ENCODE measurements at regions not wholly inside any gene's neighbourhood (a gene's known extent, or its start where the extent isn't known, plus 50 kb on each side); places are given as distances from the start of the nearest gene placed in this dataset.
"Not testable (repeated sequence)": the region's sequence is repeated elsewhere in the genome, so short reads cannot be mapped to it uniquely, and the experiment has no call there.

DNA sequence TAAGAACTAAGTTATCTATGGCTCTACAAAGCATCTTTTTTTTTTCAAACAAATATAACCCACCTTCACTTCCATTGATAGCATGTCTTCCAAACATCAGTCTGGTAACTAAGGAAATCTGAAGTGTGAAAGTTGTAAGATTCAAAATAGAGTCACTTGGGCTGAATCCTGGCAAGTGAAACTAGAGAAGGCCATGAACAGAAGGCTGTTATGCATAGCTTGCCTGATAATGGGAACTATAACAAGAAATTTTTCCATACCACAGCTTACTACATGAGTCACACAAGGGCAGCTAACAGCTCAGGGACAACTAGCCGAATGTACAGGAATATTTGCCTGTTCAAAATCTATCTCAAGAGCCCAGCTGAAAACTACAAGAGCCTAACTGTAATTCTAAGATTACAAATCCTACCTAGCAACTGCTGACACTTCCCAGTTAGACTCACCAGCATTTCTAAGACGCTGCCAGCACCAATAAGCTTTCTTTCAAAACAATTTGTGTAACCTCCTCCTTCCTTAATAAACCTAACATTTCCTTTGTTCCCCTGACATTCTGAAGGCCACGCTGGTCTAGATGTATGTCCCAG is 1066.5 kb downstream of the PLOD2 start:
- H3K27me3 Mint-ChIP-seq: no peaks in the 10 kb centered on the region
- no peak for ATAC-seq

DNA sequence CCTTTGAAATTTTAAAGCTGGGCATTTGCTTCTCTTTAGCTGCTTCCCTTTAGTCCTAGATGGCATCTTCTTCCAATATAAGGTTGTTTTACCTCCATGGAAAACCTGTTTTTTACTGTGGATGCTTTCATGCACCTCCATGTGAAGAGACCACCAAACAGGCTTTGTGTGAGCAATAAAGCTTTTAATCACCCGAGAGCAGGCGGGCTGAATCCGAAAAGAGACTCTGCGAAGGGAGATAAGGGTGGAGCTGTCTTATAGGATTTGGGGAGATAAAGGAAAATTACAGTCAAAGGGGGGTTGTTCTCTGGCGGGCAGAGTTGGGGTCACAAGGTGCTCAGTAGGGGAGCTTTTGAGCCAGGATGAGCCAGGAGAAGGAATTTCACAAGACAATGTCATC is 1049.8 kb downstream of the PLOD2 start:
- H3K36me3 Mint-ChIP-seq (ENCODE audit: low read depth); ATAC-seq; H3K27ac Mint-ChIP-seq; H3K9me3 ChIP-seq (ENCODE audit: control insufficient read depth, low read length, poor library complexity, severe bottlenecking); H3K27me3 Mint-ChIP-seq; H3K4me1 Mint-ChIP-seq; H3K4me3 Mint-ChIP-seq; DNase-seq: not testable (repeated sequence)

More for the DNA sequence above, 1066.5 kb downstream of the PLOD2 start:
- Mint-ChIP-seq H3K27ac (no peak overlapping the region), H3K4me1 (no peaks in the 10 kb centered on the region), H3K4me3 (no peak overlapping the region), H3K36me3 (ENCODE audit: low read depth) (no peaks in the 10 kb centered on the region)
- no peaks in the 10 kb centered on the region for H3K9me3 ChIP-seq (ENCODE audit: control insufficient read depth, low read length, poor library complexity, severe bottlenecking)
- no peak for DNase-seq

DNA sequence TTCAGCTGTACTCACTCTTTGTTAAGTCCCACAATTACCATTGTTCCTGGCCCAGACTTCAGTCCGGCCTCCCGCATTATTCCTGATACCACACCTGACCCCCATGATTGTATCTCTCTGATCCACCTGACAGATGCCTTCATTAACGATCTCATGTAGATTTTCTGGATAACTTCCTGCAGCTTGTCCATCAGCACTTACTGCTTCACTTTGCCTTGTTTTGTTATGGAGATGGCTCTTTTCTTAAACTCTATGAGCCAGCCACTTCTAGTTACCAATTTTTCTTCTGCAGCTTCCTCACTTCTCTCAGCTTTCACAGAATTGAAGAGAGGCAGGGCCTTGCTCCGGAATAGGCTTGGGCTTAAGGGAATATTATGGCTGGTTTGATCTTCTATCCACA is 1044.2 kb downstream of the PLOD2 start:
- H3K36me3 Mint-ChIP-seq (ENCODE audit: low read depth): no peaks in the 10 kb centered on the region

DNA sequence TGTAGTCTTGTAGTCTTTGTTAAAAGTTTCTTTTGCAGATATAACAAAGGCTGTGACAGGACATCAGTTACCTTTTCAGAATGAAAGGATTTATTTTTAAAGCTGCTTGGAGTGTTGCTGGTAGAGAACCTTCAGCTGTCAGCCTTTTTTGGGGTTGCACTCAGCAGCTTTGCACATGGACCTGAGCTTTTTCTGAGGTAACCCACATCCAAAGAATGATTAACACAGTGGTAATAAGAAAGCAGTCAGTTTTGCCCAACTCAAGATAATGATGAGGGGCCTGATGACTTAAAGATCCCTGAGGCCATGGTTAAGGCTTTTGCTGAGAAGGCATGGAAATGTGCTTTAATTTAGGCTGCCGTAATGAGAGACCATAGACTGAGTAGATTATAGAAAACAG is 1042.7 kb downstream of the PLOD2 start:
- H3K27ac Mint-ChIP-seq: no peak overlapping the region
- no peaks in the 10 kb centered on the region for H3K36me3 Mint-ChIP-seq (ENCODE audit: low read depth)
- no peaks in the 10 kb centered on the region for H3K27me3 Mint-ChIP-seq
- ATAC-seq (no peak), DNase-seq (no peak)
- no peaks in the 10 kb centered on the region for H3K4me1 Mint-ChIP-seq
- H3K4me3 Mint-ChIP-seq: no peak overlapping the region
- no peaks in the 10 kb centered on the region for H3K9me3 ChIP-seq (ENCODE audit: control insufficient read depth, low read length, poor library complexity, severe bottlenecking)

More for the DNA sequence above, 1044.2 kb downstream of the PLOD2 start:
- Mint-ChIP-seq H3K4me3 (no peak overlapping the region), H3K27ac (no peak overlapping the region), H3K4me1 (no peaks in the 10 kb centered on the region), H3K27me3 (no peaks in the 10 kb centered on the region)
- no peaks in the 10 kb centered on the region for H3K9me3 ChIP-seq (ENCODE audit: control insufficient read depth, low read length, poor library complexity, severe bottlenecking)
- ATAC-seq: no peak
- no peak for DNase-seq

DNA sequence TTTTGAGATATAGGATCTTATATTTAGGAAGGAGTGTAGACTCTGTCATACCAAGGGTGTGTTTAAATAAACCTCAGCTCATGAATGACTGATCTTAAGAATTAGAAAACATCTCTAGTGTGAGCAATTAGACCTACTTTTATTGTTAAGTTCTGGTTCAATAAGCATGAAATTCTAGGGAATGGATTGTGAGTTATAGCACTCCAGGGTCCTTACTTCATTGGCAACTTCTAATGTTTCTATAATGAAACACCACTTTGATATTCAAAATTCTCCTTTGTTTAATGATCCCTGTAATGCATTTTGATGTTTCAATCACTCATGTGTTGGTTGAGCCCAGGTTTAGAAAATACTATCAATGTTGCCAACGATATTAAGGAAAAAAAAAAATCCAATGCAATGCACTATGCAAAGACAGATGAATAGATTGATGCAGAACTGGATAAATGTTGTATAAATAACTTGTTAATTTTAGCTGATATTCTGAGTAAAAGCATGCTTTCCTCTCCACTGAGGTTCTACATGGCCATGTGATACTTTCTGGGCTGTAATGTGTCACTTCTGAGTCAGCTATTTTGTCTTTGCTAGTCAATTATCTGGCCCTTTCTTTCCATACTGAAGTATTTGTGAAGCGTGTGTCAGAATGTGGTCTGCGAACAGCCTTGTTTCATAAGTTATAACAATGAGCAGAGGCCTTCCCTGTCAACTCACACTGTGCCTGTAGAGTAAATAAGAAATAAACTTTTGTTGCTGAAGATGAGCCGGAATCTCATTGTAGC is 1035.9 kb downstream of the PLOD2 start:
- Mint-ChIP-seq H3K36me3 (ENCODE audit: low read depth) (no peaks in the 10 kb centered on the region), H3K27ac (no peak overlapping the region), H3K27me3 (no peaks in the 10 kb centered on the region), H3K4me3 (no peak overlapping the region), H3K4me1 (no peaks in the 10 kb centered on the region)
- ATAC-seq (no peak), DNase-seq (no peak)
- no peaks in the 10 kb centered on the region for H3K9me3 ChIP-seq (ENCODE audit: control insufficient read depth, low read length, poor library complexity, severe bottlenecking)

DNA sequence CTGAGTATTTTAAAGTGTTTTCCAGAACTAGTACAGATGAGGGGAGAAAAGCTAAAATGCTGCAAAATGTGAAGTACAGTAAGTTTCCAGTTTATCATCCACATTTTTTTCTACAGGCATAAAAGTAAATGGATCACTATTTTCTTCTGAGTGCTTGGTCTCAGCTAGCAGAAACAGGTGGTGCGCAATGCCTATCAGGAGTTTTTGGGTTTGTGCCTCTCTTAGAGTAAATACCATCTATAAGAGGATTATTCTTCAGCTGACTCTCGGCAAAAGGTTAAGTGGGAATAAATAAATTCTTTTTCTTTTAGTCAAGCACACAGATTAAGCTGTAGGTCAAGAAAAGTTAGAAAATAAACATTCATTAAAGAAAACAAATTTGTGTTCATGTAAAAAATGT is 1027.7 kb downstream of the PLOD2 start:
- ATAC-seq (no peak), DNase-seq (no peak)
- Mint-ChIP-seq H3K27me3 (no peaks in the 10 kb centered on the region), H3K4me1 (no peaks in the 10 kb centered on the region), H3K27ac (no peak overlapping the region), H3K4me3 (no peak overlapping the region), H3K36me3 (ENCODE audit: low read depth) (no peaks in the 10 kb centered on the region)
- H3K9me3 ChIP-seq (ENCODE audit: control insufficient read depth, low read length, poor library complexity, severe bottlenecking): no peaks in the 10 kb centered on the region

DNA sequence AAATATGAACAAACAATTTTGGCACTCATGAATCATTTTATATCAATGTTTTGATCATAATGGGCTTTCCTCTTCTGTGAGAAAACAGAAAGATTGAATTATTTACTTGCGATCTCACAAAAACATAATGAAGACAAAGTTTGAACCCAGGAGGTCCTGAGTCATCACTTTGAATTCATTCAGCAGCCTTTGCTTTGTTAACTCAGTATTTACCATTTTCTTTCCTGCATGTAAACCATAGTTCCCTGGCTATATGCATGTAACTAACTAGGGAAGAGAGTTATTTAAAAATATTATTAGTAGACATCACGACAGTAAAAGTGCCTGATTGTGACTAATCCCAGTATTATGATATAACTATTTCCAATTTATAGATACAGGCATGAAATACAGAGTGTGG is 1026.2 kb downstream of the PLOD2 start:
- no peaks in the 10 kb centered on the region for H3K9me3 ChIP-seq (ENCODE audit: control insufficient read depth, low read length, poor library complexity, severe bottlenecking)
- no peak for ATAC-seq
- Mint-ChIP-seq H3K4me1 (no peaks in the 10 kb centered on the region), H3K4me3 (no peak overlapping the region), H3K36me3 (ENCODE audit: low read depth) (no peaks in the 10 kb centered on the region), H3K27ac (no peak overlapping the region), H3K27me3 (no peaks in the 10 kb centered on the region)
- DNase-seq: no peak

DNA sequence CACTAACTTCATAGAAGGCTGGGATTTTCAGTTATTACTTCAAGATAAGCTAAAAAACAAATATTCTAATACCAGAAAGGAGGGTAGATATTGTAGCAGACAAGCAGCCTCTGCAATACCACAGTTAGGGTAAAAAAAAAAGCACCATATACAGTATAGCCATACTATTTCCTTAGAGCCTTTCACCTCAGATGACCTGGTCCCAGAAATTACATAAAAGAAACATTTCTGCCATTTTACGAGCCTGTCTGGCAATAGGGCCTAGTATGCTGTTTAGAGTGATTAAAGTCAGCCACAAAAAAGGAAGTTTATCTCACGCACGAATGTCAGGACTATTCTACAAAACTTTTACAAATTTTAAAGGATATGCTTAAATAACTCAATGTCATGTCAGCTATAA is 1016.6 kb downstream of the PLOD2 start:
- H3K4me1 Mint-ChIP-seq: no peaks in the 10 kb centered on the region
- ATAC-seq (no peak), DNase-seq (no peak)
- no peak overlapping the region for H3K4me3 Mint-ChIP-seq
- H3K27ac Mint-ChIP-seq: no peak overlapping the region
- H3K36me3 Mint-ChIP-seq (ENCODE audit: low read depth): no peaks in the 10 kb centered on the region
- no peaks in the 10 kb centered on the region for H3K27me3 Mint-ChIP-seq
- H3K9me3 ChIP-seq (ENCODE audit: control insufficient read depth, low read length, poor library complexity, severe bottlenecking): no peaks in the 10 kb centered on the region

DNA sequence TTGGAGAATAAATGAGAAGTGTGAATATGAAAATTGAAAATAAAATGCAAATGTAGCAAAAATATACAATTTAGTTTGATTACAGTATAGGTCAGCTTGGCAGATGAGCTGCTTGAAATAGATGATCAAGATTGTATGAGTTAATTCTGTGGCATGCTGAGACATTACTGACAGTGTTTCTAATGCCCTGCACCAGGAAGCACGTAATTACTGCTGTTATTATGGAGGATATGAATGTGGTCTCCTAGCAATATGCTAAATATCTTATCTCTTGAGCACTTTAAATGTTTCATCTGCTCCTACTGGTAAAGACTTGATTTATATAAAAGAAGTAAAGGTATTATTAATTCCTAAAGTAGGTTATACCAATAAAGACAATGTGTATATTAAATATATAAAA is 1015.5 kb downstream of the PLOD2 start:
- no peak overlapping the region for H3K27ac Mint-ChIP-seq
- no peaks in the 10 kb centered on the region for H3K27me3 Mint-ChIP-seq
- H3K9me3 ChIP-seq (ENCODE audit: control insufficient read depth, low read length, poor library complexity, severe bottlenecking): no peaks in the 10 kb centered on the region
- no peaks in the 10 kb centered on the region for H3K36me3 Mint-ChIP-seq (ENCODE audit: low read depth)
- DNase-seq (no peak), ATAC-seq (no peak)
- no peaks in the 10 kb centered on the region for H3K4me1 Mint-ChIP-seq
- no peak overlapping the region for H3K4me3 Mint-ChIP-seq

DNA sequence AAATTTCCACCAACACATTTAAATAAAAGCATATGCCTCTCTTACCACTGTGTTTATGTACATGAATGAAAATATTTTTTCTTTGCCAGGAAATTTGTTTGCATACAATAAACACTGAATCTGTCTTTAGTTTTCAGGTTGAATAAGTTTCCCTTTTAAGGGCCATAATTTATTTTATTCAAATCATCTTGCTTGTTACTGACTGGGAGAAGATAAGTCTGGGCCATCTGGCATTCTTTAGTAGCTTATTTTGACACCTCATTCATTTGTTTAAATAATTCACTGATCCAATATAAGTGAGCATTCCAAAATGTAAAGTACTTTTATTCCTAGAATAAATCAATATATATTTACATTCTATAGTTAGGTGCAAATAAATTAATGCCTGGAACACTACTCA is 1001.3 kb downstream of the PLOD2 start:
- no peaks in the 10 kb centered on the region for H3K36me3 Mint-ChIP-seq (ENCODE audit: low read depth)
- no peaks in the 10 kb centered on the region for H3K27me3 Mint-ChIP-seq
- no peaks in the 10 kb centered on the region for H3K9me3 ChIP-seq (ENCODE audit: control insufficient read depth, low read length, poor library complexity, severe bottlenecking)
- ATAC-seq (no peak), DNase-seq (no peak)
- peaks cover 2% of the 10 kb centered on the region for H3K4me1 Mint-ChIP-seq
- no peak overlapping the region for H3K27ac Mint-ChIP-seq
- H3K4me3 Mint-ChIP-seq: no peak overlapping the region

DNA sequence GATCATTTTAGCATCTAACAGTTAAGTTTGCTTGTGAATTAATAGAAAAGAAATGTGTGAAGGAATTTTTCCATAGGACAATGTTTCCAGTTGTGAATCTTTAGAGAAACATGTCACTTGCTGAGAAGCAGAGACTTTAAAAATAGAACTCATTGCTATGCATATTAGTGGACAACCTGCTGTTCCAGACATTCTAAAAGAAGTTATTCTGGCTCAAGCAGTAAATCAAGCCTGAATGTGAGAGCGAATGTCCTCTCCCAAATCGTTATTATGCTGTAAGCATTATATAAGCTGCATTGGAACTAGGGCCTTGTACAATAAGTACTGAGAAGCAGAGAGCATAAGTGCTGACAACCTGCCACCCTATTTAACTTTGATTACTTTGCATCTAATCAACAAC is 990.9 kb downstream of the PLOD2 start:
- Mint-ChIP-seq H3K4me1 (no peaks in the 10 kb centered on the region), H3K4me3 (no peak overlapping the region), H3K36me3 (ENCODE audit: low read depth) (no peaks in the 10 kb centered on the region), H3K27me3 (no peaks in the 10 kb centered on the region), H3K27ac (no peak overlapping the region)
- H3K9me3 ChIP-seq (ENCODE audit: control insufficient read depth, low read length, poor library complexity, severe bottlenecking): no peaks in the 10 kb centered on the region
- DNase-seq (no peak), ATAC-seq (no peak)

DNA sequence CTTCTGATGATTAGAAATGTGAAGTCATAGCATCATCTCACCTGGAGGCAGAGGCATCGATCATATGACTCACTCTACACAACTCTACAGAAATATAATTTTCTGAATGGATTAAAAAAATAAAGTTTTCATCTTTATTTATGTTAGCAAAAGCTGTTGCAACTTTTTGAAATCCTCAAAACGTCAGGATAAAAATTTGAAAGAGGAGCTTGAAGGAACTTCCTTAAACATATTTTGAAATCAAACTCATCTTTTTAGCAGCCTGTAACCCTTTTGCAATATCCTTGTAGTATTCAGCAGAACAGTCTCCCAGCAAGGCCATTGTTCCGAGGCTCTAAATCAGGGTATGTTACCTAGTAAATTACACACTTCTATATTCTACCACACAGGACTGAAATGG is 985.4 kb downstream of the PLOD2 start:
- Mint-ChIP-seq H3K4me1 (no peaks in the 10 kb centered on the region), H3K36me3 (ENCODE audit: low read depth) (no peaks in the 10 kb centered on the region), H3K4me3 (no peak overlapping the region), H3K27ac (no peak overlapping the region), H3K27me3 (no peaks in the 10 kb centered on the region)
- no peaks in the 10 kb centered on the region for H3K9me3 ChIP-seq (ENCODE audit: control insufficient read depth, low read length, poor library complexity, severe bottlenecking)
- DNase-seq: no peak
- ATAC-seq: no peak

DNA sequence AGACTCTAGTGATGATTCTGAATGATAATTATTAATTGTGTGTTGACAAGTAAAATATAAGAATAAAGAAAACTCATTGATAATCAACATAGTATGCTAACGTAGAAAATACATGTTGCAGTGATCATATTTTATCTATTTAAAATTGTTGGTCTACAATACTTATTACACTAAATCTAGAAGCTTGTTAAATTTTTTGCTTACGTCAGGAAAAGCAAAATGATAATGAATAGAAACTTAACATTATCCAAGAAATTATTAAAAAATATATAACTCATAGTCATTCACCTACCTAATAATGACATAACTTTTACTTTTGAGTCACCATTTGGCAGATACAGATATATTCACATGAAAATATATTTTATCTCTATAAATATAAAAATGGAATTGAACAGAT is 984.1 kb downstream of the PLOD2 start:
- DNase-seq: no peak
- no peaks in the 10 kb centered on the region for H3K4me1 Mint-ChIP-seq
- no peaks in the 10 kb centered on the region for H3K9me3 ChIP-seq (ENCODE audit: control insufficient read depth, low read length, poor library complexity, severe bottlenecking)
- ATAC-seq: no peak
- H3K27me3 Mint-ChIP-seq: no peaks in the 10 kb centered on the region
- no peak overlapping the region for H3K27ac Mint-ChIP-seq
- no peak overlapping the region for H3K4me3 Mint-ChIP-seq
- H3K36me3 Mint-ChIP-seq (ENCODE audit: low read depth): no peaks in the 10 kb centered on the region

DNA sequence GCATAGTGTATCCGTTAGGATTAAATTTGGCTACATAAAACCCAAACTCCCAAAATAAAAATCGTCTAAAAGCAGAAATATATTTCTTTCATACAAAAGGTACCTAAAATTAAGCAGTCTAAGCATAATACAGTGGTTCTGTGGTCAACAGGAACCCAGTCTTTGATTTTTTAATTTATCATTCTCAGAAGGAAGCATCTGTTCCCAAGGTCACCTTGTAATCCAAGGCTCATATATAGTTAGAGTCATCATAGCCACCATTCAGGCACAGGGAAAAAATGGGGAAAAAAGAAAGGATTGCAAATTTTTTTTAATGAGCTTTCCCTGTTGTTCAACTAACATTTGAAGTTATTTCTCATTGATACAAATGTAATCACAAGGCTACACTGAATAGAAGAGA is 983.2 kb downstream of the PLOD2 start:
- no peaks in the 10 kb centered on the region for H3K27me3 Mint-ChIP-seq
- no peak overlapping the region for H3K4me3 Mint-ChIP-seq
- no peaks in the 10 kb centered on the region for H3K4me1 Mint-ChIP-seq
- no peaks in the 10 kb centered on the region for H3K9me3 ChIP-seq (ENCODE audit: control insufficient read depth, low read length, poor library complexity, severe bottlenecking)
- H3K27ac Mint-ChIP-seq: no peak overlapping the region
- no peaks in the 10 kb centered on the region for H3K36me3 Mint-ChIP-seq (ENCODE audit: low read depth)
- DNase-seq (no peak), ATAC-seq (no peak)

Data from T-helper 17 cell (primary cell).